ENCODE measurements at regions not wholly inside any gene's neighbourhood (a gene's known extent, or its start where the extent isn't known, plus 50 kb on each side); places are given as distances from the start of the nearest gene placed in this dataset.

GRCh38 chr2:104547221-104547620 lies 306.7 kb upstream of the POU3F3 start:
- no peak for DNase-seq (ENCODE audit: low spot score in 2 of 2)
- no peak overlapping the region for H3K4me3 ChIP-seq
- no peaks in the 10 kb centered on the region for H3K9me3 ChIP-seq
- H3K36me3 ChIP-seq, result no peaks in the 10 kb centered on the region
- no peak for TF ChIP-seq POLR2AphosphoS5 (IDR thresholded peaks at IDR 0.05)
- TF ChIP-seq POLR2A (IDR thresholded peaks at IDR 0.05), result no peak
- TF ChIP-seq, protein P1, sequence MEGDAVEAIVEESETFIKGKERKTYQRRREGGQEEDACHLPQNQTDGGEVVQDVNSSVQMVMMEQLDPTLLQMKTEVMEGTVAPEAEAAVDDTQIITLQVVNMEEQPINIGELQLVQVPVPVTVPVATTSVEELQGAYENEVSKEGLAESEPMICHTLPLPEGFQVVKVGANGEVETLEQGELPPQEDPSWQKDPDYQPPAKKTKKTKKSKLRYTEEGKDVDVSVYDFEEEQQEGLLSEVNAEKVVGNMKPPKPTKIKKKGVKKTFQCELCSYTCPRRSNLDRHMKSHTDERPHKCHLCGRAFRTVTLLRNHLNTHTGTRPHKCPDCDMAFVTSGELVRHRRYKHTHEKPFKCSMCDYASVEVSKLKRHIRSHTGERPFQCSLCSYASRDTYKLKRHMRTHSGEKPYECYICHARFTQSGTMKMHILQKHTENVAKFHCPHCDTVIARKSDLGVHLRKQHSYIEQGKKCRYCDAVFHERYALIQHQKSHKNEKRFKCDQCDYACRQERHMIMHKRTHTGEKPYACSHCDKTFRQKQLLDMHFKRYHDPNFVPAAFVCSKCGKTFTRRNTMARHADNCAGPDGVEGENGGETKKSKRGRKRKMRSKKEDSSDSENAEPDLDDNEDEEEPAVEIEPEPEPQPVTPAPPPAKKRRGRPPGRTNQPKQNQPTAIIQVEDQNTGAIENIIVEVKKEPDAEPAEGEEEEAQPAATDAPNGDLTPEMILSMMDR (IDR thresholded peaks at IDR 0.05), result no peak
- H3K4me1 ChIP-seq, result no peaks in the 10 kb centered on the region
- intact Hi-C loops (cut with DNase I; ENCODE audit: low total_unique reads), result no loop called here
- H3K27me3 ChIP-seq, result no peaks in the 10 kb centered on the region
- H3K27ac ChIP-seq, result no peak overlapping the region

GRCh38 chr2:104561251-104561650 lies 292.7 kb upstream of the POU3F3 start:
- intact Hi-C loops (cut with DNase I; ENCODE audit: low total_unique reads), result no loop called here

GRCh38 chr2:104562537-104562936 lies 291.4 kb upstream of the POU3F3 start:
- TF ChIP-seq POLR2AphosphoS5 (IDR thresholded peaks at IDR 0.05), result no peak
- no peak for TF ChIP-seq POLR2A (IDR thresholded peaks at IDR 0.05)
- TF ChIP-seq, protein P1 (IDR thresholded peaks at IDR 0.05), result no peak
- DNase-seq (ENCODE audit: low spot score in 2 of 2), result no peak
- Histone ChIP-seq H3K4me1 (no peaks in the 10 kb centered on the region), H3K9me3 (no peaks in the 10 kb centered on the region), H3K36me3 (no peaks in the 10 kb centered on the region), H3K4me3 (no peak overlapping the region), H3K27ac (no peak overlapping the region), H3K27me3 (peaks cover 0 to 5% of the 10 kb centered on the region in 2 donors)
- intact Hi-C loops (cut with DNase I; ENCODE audit: low total_unique reads), result no loop called here

More at GRCh38 chr2:104561251-104561650, 292.7 kb upstream of the POU3F3 start:
- Histone ChIP-seq H3K27me3 (peaks cover 0 to 5% of the 10 kb centered on the region in 2 donors), H3K27ac (no peak overlapping the region), H3K9me3 (no peaks in the 10 kb centered on the region), H3K36me3 (no peaks in the 10 kb centered on the region), H3K4me1 (no peaks in the 10 kb centered on the region), H3K4me3 (no peak overlapping the region)
- DNase-seq (ENCODE audit: low spot score in 2 of 2), result no peak
- TF ChIP-seq, protein P1 (IDR thresholded peaks at IDR 0.05), result no peak
- TF ChIP-seq POLR2AphosphoS5 (IDR thresholded peaks at IDR 0.05) (no peak), POLR2A (IDR thresholded peaks at IDR 0.05) (no peak)

DNA sequence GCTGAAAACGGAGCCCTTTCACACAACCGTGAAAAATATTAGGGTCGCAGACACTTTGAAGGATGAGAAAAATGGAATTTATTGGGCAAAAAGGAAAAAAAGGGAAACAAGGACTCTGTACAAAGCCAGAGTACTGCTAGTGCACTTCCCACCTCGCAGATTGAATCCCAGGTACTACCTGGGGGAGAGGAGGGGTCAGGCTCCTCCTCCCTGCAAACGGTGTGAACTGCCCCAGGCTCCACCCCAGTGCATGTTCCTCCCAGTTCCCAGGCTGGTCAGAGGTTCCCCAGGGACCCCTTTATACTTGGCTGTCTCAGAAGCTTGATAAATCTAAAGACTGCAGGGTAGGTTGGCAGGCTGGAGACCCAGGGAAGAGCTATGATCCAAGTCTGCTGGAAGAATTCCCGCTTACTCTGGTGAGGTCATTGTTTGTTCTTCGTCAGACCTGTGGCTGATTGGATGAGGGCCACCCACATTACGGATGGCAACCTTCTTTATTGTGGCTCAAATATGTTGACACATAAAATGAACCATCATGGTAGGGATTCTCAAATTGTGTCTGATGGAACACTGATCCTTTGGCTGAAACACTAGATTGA lies 290.4 kb upstream of the POU3F3 start:
- H3K9me3 ChIP-seq, result no peaks in the 10 kb centered on the region
- H3K4me3 ChIP-seq, result no peak overlapping the region
- TF ChIP-seq, protein P1 (IDR thresholded peaks at IDR 0.05), result no peak
- no peaks in the 10 kb centered on the region for H3K36me3 ChIP-seq
- DNase-seq (ENCODE audit: low spot score in 2 of 2), result no peak
- H3K4me1 ChIP-seq, result no peaks in the 10 kb centered on the region
- peaks cover 0 to 5% of the 10 kb centered on the region in 2 donors for H3K27me3 ChIP-seq
- intact Hi-C loops (cut with DNase I; ENCODE audit: low total_unique reads), result no loop called here
- no peak overlapping the region for H3K27ac ChIP-seq

DNA sequence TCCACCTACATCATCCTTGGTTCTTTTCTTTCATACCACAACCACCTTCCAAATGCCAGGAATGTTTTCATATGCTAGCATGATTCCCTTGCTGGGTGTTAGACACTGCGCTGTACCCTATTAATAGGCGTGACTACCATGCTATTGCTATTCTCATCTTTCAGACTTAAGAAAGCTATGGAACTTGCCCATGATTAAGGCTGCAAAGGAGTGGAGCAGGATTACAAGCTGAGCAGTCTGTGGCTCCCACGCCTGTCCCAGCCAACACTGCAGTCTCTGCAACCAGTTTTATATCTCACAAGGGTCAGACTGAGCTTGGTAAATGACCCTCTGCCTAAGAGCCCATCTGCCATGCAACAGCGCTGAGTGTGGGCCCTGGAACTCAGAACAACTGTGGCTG lies 285.7 kb upstream of the POU3F3 start:
- intact Hi-C loops (cut with DNase I; ENCODE audit: low total_unique reads), result no loop called here

More for the DNA sequence above, 285.7 kb upstream of the POU3F3 start:
- Histone ChIP-seq H3K9me3 (no peaks in the 10 kb centered on the region), H3K27ac (no peak overlapping the region), H3K4me1 (no peaks in the 10 kb centered on the region), H3K27me3 (no peaks in the 10 kb centered on the region), H3K4me3 (no peak overlapping the region), H3K36me3 (no peaks in the 10 kb centered on the region)
- TF ChIP-seq POLR2AphosphoS5 (IDR thresholded peaks at IDR 0.05), result no peak
- TF ChIP-seq POLR2A (IDR thresholded peaks at IDR 0.05), result no peak
- TF ChIP-seq, protein P1 (IDR thresholded peaks at IDR 0.05), result no peak
- no peak for DNase-seq (ENCODE audit: low spot score in 2 of 2)
